ENCODE measurements at regions not wholly inside any gene's neighbourhood (a gene's known extent, or its start where the extent isn't known, plus 50 kb on each side); places are given as distances from the start of the nearest gene placed in this dataset.

DNA sequence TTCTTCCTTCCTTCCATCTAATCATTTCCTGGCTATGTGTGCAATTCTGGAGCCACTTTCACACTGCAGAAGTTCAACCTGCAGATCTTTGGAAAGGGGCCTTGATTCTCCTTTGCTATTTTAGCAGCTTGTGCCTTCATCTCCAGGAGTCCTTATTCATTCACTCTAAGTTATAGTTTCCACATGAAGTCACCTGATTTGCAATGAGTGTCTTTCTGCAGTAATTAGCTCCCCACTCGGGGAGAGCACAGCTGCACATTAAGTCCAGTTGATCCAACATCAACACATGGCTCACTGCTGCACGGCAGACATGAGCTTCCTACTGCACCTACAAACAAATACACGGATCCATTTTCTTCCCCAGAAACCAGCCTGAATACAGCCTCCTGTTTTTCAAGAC is 323.1 kb upstream of the TNP1 start:
- H3K4me1 ChIP-seq, result peaks cover 28% of the 10 kb centered on the region
- no peaks in the 10 kb centered on the region for H3K9me3 ChIP-seq
- DNase-seq, result no peak
- no peak overlapping the region for H3K4me3 ChIP-seq
- H3K36me3 ChIP-seq (ENCODE audit: low read depth, missing control alignments), result no peaks in the 10 kb centered on the region
- 63 to 65% methylated on average over 3 of the region's 3 CpGs for WGBS, 2 donors
- intact Hi-C loops (cut with DNase I; ENCODE audit: low total_unique reads), result no loop called here
- H3K27ac ChIP-seq, result no peak overlapping the region
- no peaks in the 10 kb centered on the region for H3K27me3 ChIP-seq
- TF ChIP-seq, protein P1, sequence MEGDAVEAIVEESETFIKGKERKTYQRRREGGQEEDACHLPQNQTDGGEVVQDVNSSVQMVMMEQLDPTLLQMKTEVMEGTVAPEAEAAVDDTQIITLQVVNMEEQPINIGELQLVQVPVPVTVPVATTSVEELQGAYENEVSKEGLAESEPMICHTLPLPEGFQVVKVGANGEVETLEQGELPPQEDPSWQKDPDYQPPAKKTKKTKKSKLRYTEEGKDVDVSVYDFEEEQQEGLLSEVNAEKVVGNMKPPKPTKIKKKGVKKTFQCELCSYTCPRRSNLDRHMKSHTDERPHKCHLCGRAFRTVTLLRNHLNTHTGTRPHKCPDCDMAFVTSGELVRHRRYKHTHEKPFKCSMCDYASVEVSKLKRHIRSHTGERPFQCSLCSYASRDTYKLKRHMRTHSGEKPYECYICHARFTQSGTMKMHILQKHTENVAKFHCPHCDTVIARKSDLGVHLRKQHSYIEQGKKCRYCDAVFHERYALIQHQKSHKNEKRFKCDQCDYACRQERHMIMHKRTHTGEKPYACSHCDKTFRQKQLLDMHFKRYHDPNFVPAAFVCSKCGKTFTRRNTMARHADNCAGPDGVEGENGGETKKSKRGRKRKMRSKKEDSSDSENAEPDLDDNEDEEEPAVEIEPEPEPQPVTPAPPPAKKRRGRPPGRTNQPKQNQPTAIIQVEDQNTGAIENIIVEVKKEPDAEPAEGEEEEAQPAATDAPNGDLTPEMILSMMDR (IDR thresholded peaks at IDR 0.05), result no peak
- no peak for TF ChIP-seq POLR2A (IDR thresholded peaks at IDR 0.05)

DNA sequence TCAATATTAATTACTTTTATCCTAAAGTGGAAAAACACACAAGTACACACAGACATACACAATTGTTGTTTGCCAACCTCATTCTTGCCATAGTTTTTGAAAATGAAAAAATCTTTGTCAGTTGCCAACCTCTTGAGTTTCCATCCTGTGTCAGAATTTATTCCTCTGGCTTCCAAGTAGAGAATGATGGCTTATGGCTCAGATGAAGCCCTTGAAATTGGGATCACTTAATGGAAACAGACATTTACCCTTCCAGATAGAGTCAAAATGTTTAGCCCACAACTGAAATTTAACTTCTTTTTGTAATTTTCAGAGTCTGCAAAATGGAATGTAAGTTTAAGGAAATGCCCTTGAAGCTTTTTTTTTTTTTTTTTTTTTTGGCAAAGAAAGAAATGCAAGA is 321.6 kb upstream of the TNP1 start:
- H3K27me3 ChIP-seq, result no peaks in the 10 kb centered on the region

DNA sequence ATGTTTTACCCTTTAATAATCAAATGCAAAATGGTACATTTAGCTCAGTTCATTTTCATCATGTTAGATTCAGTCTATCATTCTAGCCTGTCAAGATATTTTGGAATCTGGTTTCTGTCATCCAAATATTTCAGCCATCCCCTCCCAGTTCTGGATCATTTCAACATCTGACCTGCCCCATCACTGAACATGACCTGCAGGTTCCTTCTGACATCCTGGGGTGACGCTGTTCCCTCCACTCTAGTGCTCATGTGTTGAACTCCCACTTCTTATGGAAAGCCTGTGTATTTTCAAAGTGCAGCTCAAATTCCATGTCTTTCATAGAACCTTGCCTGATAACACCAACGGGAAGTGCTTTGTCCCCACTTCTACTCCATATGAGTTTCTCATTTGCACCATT is 320.0 kb upstream of the TNP1 start:
- WGBS, 2 donors, result 84 to 90% methylated on average over 2 of the region's 2 CpGs
- no peak for DNase-seq
- peaks cover 13% of the 10 kb centered on the region for H3K4me1 ChIP-seq
- H3K27ac ChIP-seq, result no peak overlapping the region
- H3K36me3 ChIP-seq (ENCODE audit: low read depth, missing control alignments), result no peaks in the 10 kb centered on the region
- no peak overlapping the region for H3K4me3 ChIP-seq
- H3K9me3 ChIP-seq, result no peaks in the 10 kb centered on the region
- intact Hi-C loops (cut with DNase I; ENCODE audit: low total_unique reads), result no loop called here
- TF ChIP-seq POLR2A (IDR thresholded peaks at IDR 0.05), result no peak
- TF ChIP-seq, protein P1 (IDR thresholded peaks at IDR 0.05), result no peak
- no peaks in the 10 kb centered on the region for H3K27me3 ChIP-seq

More for the DNA sequence above, 321.6 kb upstream of the TNP1 start:
- no peaks in the 10 kb centered on the region for H3K36me3 ChIP-seq (ENCODE audit: low read depth, missing control alignments)
- no peak overlapping the region for H3K27ac ChIP-seq
- peaks cover 18% of the 10 kb centered on the region for H3K4me1 ChIP-seq
- no peak for DNase-seq
- H3K4me3 ChIP-seq, result no peak overlapping the region
- TF ChIP-seq, protein P1 (IDR thresholded peaks at IDR 0.05), result no peak
- TF ChIP-seq POLR2A (IDR thresholded peaks at IDR 0.05), result no peak
- H3K9me3 ChIP-seq, result no peaks in the 10 kb centered on the region
- intact Hi-C loops (cut with DNase I; ENCODE audit: low total_unique reads), result no loop called here

DNA sequence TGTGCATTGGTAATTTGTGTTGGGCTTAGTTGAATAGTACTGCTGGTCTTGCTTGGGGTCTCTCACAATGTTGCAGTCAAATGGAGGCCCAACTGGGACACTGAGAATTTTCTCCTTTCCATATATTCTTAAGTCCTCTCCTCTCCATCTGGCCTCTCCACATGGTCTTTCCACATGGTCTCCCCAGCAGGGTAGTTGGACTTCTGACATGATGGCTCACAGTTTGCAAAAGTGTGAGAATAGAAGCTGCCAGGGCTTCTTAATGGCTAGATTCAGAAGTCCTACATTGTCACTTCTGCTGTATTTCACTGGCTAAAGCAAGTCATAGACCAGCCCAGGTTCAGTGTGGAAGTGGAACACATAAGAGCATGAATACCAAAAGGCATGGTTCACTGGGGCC is 318.5 kb upstream of the TNP1 start:
- no peaks in the 10 kb centered on the region for H3K27me3 ChIP-seq
- no peaks in the 10 kb centered on the region for H3K36me3 ChIP-seq (ENCODE audit: low read depth, missing control alignments)
- no peak overlapping the region for H3K4me3 ChIP-seq
- DNase-seq, result no peak
- TF ChIP-seq POLR2A (IDR thresholded peaks at IDR 0.05), result no peak
- TF ChIP-seq, protein P1 (IDR thresholded peaks at IDR 0.05), result no peak
- peaks cover 3% of the 10 kb centered on the region for H3K4me1 ChIP-seq
- H3K9me3 ChIP-seq, result no peaks in the 10 kb centered on the region
- H3K27ac ChIP-seq, result no peak overlapping the region
- intact Hi-C loops (cut with DNase I; ENCODE audit: low total_unique reads), result no loop called here

DNA sequence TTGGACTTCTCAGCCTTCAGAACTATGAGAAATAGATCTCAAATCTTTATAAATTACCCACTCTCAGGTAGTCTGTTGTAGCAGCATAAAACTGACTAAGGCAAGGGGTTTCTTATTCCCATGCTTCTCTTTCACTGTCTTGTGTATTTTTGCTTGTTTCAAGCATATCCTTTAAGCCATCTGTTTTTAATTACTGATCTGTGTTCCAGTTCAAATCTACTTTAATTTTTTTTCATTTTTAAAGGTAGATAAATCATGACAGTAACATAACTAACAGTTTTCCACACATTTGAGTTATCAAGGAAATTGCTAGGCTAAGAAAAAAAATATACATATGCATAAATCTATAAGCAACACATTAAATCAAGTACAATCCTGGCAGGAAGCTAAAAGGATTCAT is 317.9 kb upstream of the TNP1 start:
- no peak for TF ChIP-seq POLR2A (IDR thresholded peaks at IDR 0.05)
- TF ChIP-seq, protein P1 (IDR thresholded peaks at IDR 0.05), result no peak
- intact Hi-C loops (cut with DNase I; ENCODE audit: low total_unique reads), result no loop called here
- no peaks in the 10 kb centered on the region for H3K4me1 ChIP-seq
- no peaks in the 10 kb centered on the region for H3K27me3 ChIP-seq
- H3K36me3 ChIP-seq (ENCODE audit: low read depth, missing control alignments), result no peaks in the 10 kb centered on the region
- no peak overlapping the region for H3K4me3 ChIP-seq
- no peaks in the 10 kb centered on the region for H3K9me3 ChIP-seq
- no peak for DNase-seq
- no peak overlapping the region for H3K27ac ChIP-seq

All from testis (tissue), 2 donors.